ENCODE measurements at regions not wholly inside any gene's neighbourhood (a gene's known extent, or its start where the extent isn't known, plus 50 kb on each side); places are given as distances from the start of the nearest gene placed in this dataset.

DNA sequence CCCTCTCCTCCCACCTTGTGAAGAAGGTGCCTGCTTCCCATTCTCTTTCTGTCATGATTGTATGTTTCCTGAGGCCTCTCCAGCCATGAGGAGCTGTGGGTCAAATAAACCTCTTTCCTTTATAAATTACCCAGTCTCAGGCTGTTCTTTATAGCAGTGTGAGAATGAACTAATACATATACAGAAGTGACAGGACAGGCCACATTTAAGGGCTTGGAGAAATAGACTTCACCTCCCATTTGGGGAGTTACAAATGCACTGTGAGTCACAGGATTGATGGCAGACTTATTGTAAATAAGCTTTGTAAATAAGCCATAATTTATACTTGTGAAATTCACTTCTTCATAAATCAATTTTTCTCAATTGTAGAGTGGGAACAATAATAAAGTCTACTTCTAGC is 543.3 kb downstream of the LRRIQ3 start:
- no peak for DNase-seq (ENCODE audit: low read depth, low spot score)

- no peak for DNase-seq (ENCODE audit: low read depth, low spot score)
Observed at GRCh38 chr1:73644198-73644597, 553.8 kb downstream of the LRRIQ3 start.

DNA sequence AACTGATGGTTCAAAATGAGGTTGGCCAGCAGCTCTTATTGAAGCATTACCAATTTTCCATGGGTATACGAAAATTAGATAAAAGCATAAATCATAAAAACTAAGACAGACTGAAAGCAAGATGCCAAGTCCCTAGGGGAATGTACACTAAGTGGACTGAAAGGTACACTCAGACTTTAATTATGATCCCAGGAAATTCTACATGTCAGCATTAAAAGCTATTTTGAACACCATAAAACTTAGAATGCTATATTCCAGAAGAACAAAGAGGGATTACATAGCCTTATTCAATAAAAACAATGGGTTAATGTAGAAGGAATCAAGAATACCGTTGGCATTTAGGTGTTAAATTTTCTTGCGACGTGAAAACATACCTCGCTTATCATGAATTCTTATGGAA is 558.5 kb downstream of the LRRIQ3 start:
- no peak for DNase-seq (ENCODE audit: low read depth, low spot score)

GRCh38 chr1:73637264-73637663 is 560.7 kb downstream of the LRRIQ3 start:
- DNase-seq (ENCODE audit: low read depth, low spot score) = no peak

GRCh38 chr1:73635021-73635420 is 563.0 kb downstream of the LRRIQ3 start:
- DNase-seq (ENCODE audit: low read depth, low spot score) = no peak

GRCh38 chr1:73627723-73628122 is 570.3 kb downstream of the LRRIQ3 start:
- no peak for DNase-seq (ENCODE audit: low read depth, low spot score)

GRCh38 chr1:73626326-73626725 is 571.6 kb downstream of the LRRIQ3 start:
- no peak for DNase-seq (ENCODE audit: low read depth, low spot score)

GRCh38 chr1:73623946-73624345 is 574.0 kb downstream of the LRRIQ3 start:
- no peak for DNase-seq (ENCODE audit: low read depth, low spot score)

GRCh38 chr1:73617145-73617544 is 580.8 kb downstream of the LRRIQ3 start:
- DNase-seq (ENCODE audit: low read depth, low spot score) = no peak

DNA sequence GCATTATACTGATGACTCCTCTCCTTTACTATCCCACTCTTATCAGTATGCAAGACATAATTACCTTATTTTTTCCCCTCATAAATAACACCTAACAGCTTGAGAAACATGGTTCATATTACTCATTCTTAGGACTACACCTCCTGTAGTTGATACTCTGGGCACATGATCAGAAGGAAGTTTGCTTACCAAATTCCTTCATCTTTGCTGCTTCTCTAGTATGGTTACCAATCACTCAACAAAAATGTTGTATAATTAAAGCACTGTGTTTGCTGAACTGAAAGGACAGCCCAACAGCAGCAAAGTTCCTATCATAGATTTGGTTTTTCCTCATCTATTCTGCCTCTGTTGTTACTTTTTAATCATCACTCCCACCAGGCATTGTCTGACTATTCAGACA is 586.3 kb downstream of the LRRIQ3 start:
- DNase-seq (ENCODE audit: low read depth, low spot score) = no peak

DNA sequence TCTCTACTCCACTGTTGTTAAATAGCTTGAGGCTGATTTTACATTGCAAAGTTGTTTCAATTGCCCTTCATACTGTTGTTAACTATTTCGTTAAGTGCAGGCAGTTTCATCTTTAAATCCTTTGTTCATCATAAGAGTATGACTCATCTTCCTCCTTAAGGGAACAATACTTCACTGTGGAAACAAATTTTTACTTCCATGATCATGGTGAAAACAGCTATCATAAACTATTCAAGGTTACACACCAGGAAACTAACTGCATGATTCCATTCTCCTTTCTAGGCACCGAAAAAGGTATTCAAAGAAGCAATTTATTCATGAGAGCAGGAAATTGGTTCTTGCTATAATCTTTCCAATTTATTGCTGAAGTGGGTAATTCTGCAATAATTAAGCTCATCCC is 593.2 kb downstream of the LRRIQ3 start:
- no peak for DNase-seq (ENCODE audit: low read depth, low spot score)

- no peak for DNase-seq (ENCODE audit: low read depth, low spot score)
Observed at GRCh38 chr1:73604211-73604610, 593.8 kb downstream of the LRRIQ3 start.

GRCh38 chr1:73593804-73594203 is 604.2 kb downstream of the LRRIQ3 start:
- DNase-seq (ENCODE audit: low read depth, low spot score) = no peak

GRCh38 chr1:73593364-73593763 is 604.6 kb downstream of the LRRIQ3 start:
- peak; percentile 15 for DNase-seq (ENCODE audit: low read depth, low spot score)

DNA sequence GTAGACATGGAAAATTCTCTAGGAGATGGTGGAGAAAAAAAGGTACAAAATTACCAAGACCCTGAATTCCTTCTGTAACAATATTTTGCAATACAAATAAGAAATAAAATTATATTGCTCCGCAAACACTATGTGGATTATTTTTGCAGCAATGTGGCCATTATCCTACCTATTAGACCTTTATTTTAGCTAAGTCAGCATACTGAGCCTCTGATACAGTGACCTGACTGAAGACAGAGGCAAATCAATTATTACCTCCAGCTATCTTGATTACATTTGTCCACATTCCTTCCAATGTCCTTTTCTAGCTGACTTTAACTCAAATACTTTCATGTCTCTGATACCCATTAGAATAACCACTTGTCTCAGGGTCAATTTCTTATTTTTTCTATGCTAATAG is 610.9 kb downstream of the LRRIQ3 start:
- DNase-seq (ENCODE audit: low read depth, low spot score) = no peak

DNA sequence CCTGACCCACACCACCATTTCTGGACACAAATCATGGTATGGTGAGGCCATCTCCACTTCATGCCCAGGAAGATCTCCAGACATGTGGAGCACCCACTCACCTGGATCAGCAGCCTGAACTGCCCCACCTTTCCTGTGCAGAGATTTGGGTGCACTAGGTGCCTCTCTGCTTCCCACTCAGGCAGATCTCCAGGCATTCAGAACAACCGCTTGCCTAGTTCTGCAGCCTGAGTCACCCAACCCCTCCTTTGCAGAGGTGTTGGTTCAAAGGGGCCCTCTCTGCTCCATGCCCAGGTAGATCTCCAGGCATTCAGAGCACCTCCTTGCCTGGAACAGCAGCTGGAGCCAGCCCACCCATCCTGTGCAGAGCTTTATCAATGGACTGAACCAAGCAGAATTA is 620.8 kb downstream of the LRRIQ3 start:
- DNase-seq (ENCODE audit: low read depth, low spot score) = no peak

DNA sequence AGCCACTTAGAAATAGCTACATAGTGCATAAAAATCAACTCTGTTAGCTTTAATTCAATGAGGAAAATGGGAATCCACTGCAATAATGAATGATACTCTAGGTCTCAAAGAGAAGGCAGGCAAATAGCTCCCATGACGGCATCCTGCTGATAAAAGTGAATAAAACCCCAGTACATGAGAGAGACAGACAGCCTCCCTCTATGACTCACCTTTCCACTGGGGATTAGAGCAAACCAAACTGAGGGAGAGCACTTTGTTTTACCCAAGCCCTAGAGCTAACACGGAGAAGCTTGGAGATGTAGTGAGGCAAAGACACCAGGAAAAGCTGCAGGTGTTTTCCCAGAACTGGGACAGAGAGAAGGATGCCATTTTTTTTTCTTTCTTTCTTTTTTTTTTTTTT is 621.9 kb downstream of the LRRIQ3 start:
- no peak for DNase-seq (ENCODE audit: low read depth, low spot score)

- DNase-seq (ENCODE audit: low read depth, low spot score) = no peak
Observed at GRCh38 chr1:73564294-73564693, 633.7 kb downstream of the LRRIQ3 start.

DNA sequence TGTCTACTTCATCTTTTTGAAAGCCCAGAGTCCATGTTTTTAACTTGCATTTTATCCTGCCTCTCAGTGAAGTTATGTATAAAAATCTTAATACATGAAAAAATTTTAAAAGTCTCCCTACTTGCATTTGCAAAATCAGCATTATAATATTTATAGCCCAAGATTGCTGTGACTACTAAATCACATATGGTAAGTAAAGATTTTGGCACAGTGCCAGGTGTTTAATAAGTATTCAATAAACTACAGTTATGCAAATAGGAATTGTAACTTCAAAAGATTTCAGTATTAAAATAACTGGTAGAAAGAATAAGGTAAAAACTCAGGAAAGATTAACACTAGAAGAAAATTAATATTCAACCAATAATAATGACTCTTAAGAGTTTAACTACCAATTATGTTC is 641.7 kb downstream of the LRRIQ3 start:
- no peak for DNase-seq (ENCODE audit: low read depth, low spot score)

DNA sequence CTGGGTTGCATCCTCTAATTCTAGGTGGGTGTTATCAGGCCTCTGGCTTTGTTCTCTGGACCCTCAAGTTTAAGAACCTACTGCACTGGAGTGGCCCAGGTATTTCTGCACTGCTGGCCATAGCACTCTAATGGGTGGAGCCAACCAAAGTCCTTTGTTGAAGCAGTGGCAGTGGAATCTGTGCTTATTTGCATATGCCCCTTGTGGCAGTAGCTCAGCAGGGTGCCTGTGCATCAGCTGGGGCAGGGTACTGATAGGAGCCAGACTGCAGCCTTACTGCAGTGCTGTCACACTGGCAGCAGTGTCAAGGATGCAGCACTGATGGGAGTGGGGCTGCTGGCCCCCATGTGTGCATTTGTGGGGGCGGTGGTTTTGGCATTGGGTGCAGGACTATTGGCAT is 660.6 kb downstream of the LRRIQ3 start:
- no peak for DNase-seq (ENCODE audit: low read depth, low spot score)

DNA sequence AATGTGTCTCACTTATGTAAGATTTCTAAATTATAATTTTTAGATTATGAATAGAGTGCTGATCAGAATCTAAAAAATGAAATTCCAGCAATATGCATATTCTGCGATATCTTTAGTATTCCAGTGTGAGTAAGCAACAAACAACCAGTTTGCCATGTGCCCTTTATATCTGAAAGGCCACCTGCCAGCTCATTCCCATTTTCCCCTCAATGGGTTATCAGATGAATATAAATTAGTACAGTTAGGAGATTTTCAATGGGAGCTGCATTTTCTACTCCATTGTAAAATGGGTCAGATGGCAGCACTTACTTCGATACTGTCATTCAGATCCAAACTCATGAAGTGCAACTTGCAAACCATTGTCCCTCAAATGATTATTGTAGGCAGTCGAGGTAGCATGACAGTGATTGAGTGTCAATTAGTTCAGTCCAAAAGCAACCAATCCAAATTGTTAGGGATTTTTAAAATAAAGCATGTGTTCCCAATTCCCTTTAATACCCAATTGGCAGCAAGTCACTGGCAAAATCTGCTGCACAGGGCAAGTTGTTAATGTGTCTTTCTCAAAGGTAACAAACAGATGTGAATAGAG is 680.3 kb downstream of the LRRIQ3 start:
- no peak for DNase-seq (ENCODE audit: low read depth, low spot score)

DNA sequence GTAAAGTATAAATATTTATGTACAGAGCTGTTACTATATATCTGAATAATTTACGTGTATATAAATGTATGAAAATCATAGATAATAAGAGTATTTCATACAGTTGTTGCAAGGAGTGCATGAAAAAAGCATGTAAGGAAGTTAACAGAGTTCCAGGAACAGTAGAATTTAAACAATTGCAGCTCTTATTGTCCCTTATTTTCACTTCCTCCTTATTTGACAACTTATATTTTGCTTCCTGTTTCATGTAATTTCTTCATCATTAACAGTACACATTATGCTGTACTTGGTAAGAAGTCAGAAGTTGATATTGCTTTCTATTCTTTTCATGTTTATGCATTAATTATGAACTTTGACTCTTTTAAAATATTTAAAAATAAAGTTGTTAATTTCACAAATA is 681.5 kb downstream of the LRRIQ3 start:
- no peak for DNase-seq (ENCODE audit: low read depth, low spot score)

DNA sequence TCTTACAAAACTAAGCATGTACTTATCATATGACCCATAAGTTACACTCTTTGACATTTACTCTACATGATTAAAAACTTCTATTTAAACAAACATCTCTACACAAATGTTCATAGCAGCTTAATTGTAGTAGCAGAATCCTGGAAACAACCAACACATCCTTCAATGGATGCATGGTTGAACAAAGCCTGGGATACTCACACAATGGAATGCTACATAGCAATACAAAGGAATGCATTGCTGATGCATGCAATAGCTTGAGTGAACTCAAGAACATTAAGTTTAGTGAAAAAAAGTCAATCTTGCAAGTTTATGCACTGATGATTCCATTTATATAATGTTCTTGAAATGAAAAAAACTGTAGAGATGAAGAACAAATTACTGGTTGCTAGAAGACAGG is 686.9 kb downstream of the LRRIQ3 start:
- no peak for DNase-seq (ENCODE audit: low read depth, low spot score)

DNA sequence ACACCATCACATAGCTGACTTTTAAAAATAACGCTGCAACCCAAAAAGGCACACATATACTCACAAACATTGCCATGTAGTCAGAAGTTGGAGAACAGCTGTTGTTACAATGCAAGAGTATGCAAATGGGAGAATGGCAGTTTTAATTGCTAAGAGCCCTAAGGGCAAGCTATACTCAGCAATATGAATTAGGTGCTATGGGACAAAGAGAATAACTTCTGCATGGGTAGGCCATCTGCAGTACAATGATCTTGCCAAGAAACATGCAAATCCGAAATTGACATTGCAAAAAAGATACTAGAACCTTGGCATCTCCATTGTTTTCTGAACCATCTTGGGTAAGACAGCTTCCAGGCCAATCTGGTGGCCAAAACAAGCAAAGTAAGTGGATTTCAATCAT is 697.8 kb downstream of the LRRIQ3 start:
- DNase-seq (ENCODE audit: low read depth, low spot score) = no peak

All from smooth muscle cell of the brain vasculature (primary cell).